GM12878 (cell line): ENCODE measurements at regions not wholly inside any gene's neighbourhood (a gene's known extent, or its start where the extent isn't known, plus 50 kb on each side); places are given as distances from the start of the nearest gene placed in this dataset.

Source experiments
- ATAC-seq: fragments of 200-7000 bp; cut with Tn5 transposase; 3 replicates; pipeline ENCODE4 v1.9.1; 2020; ENCODE audit warnings: mild to moderate bottlenecking, moderate library complexity
- BruUV-seq: library from RNA; stranded (reverse); fragments of 400-500 nt; replicated peaks from 2 replicates; lab custom pipeline; 2021; lab: Mats Ljungman, UMichigan
- CTCF ChIA-PET: fragments of 300-600 bp; sonication (Branson Sonifier 250); formaldehyde crosslinking; extraction: SDS; loops from one replicate; lab custom pipeline; 2021; ENCODE audit warnings: inconsistent platforms; lab: Yijun Ruan, JAX
- POLR2A ChIA-PET: fragments of 350-600 bp; formaldehyde crosslinking; extraction: SDS; loops from one replicate; lab custom pipeline; 2021; ENCODE audit warnings: inconsistent platforms; lab: Charles Lee
- RAD21 ChIA-PET: fragments of 300-600 bp; sonication (Branson Sonifier 250); formaldehyde crosslinking; loops from one replicate; lab custom pipeline; 2023; ENCODE audit warnings: antibody characterized with exemption; ENCODE audit not compliant: unreplicated experiment; lab: Charles Lee
- SMC1A ChIA-PET: fragments of 300-600 bp; sonication (Branson Sonifier 250); formaldehyde crosslinking; loops from one replicate; lab custom pipeline; 2023; ENCODE audit not compliant: unreplicated experiment, uncharacterized antibody; lab: Charles Lee
- DNase-seq: peaks from one replicate; pipeline ENCODE4 v3.0.0-alpha.2; 2011; ENCODE audit warnings: low read depth, low spot score
- FAIRE-seq: peaks from 3 replicates; lab custom pipeline; 2011; peaks lifted over from hg19 to GRCh38; lab: Jason Lieb, UNC
- H2AFZ ChIP-seq: 2 replicates; pipeline ENCODE4 v1.6.0; 2011; ENCODE audit warnings: low read depth, low read length, control low read depth; ENCODE audit not compliant: control insufficient read depth
- H3K27ac ChIP-seq: 2 replicates; pipeline ENCODE4 v1.5.1; 2011; ENCODE audit warnings: control low read depth; ENCODE audit not compliant: control insufficient read depth, insufficient read depth
- H3K27me3 ChIP-seq, 2 experiments: replicated peaks in 1 of 2; 2 replicates each; pipeline versions ENCODE4 v1.6.0 to v1.6.1; 2011; ENCODE audit warnings: low read length in 1 of 2; ENCODE audit not compliant: control insufficient read depth in 2 of 2, insufficient read depth in 2 of 2
- H3K36me3 ChIP-seq, 2 experiments: 2 replicates each; pipeline ENCODE4 v1.5.1; 2011; ENCODE audit warnings: low read length in 1 of 2; ENCODE audit not compliant: control insufficient read depth in 2 of 2, insufficient read depth in 2 of 2
- H3K4me1 ChIP-seq: 2 replicates; pipeline ENCODE4 v1.6.1; 2011; ENCODE audit warnings: mild to moderate bottlenecking, low read length, moderate library complexity, mixed read lengths; ENCODE audit not compliant: control insufficient read depth, insufficient read depth
- H3K4me2 ChIP-seq: 2 replicates; pipeline ENCODE4 v1.6.0; 2011; ENCODE audit warnings: control low read depth; ENCODE audit not compliant: control insufficient read depth, insufficient read depth
- H3K4me3 ChIP-seq: fragments of 200-600 bp; sonication (generic); 2 replicates; pipeline ENCODE4 v1.5.1; 2016
- H3K79me2 ChIP-seq: 2 replicates; pipeline ENCODE4 v1.6.0; 2011; ENCODE audit warnings: low read length; ENCODE audit not compliant: control insufficient read depth, insufficient read depth
- H3K9ac ChIP-seq: 2 replicates; pipeline ENCODE4 v1.8.0; 2011; ENCODE audit warnings: low read length, control low read depth, mixed read lengths; ENCODE audit not compliant: control insufficient read depth, insufficient read depth
- H3K9me3 ChIP-seq: replicated peaks from 3 replicates; pipeline ENCODE4 v1.5.1; 2011; ENCODE audit warnings: mild to moderate bottlenecking, low read length; ENCODE audit not compliant: control insufficient read depth, insufficient read depth
- H4K20me1 ChIP-seq: 2 replicates; pipeline ENCODE4 v1.6.0; 2011; ENCODE audit not compliant: control insufficient read depth, insufficient read depth
- E4F1 ChIP-seq: fragments of 450-650 bp; IDR thresholded peaks from 2 replicates; pipeline ENCODE4 v1.6.1; 2018; ENCODE audit warnings: borderline replicate concordance, mild to moderate bottlenecking; ENCODE audit not compliant: partially characterized antibody
- EGR1 ChIP-seq, 2 experiments: IDR thresholded peaks; 1 replicate in 1 of 2; 2 replicates in 1 of 2; pipeline ENCODE4 v1.6.1; 2011 to 2012; ENCODE audit warnings: low read depth in 2 of 2, low read length in 2 of 2, borderline replicate concordance in 1 of 2, mild to moderate bottlenecking in 1 of 2, moderate library complexity in 1 of 2
- ETV6 ChIP-seq, 2 experiments: fragments of 450-650 bp in 1 of 2; IDR thresholded peaks in 1 of 2; conservative IDR thresholded peaks in 1 of 2; 2 replicates each; pipeline ENCODE4 v1.6.1; 2014; ENCODE audit warnings: antibody characterized with exemption in 1 of 2, borderline replicate concordance in 1 of 2, low read depth in 1 of 2, mild to moderate bottlenecking in 1 of 2, moderate library complexity in 1 of 2
- HDAC6 ChIP-seq: fragments of 200-600 bp; sonication (generic); IDR thresholded peaks from one replicate; pipeline ENCODE4 v1.8.0; 2017; ENCODE audit warnings: antibody characterized with exemption; ENCODE audit not compliant: unreplicated experiment
- HSF1 ChIP-seq: fragments of 150-350 bp; IDR thresholded peaks from 2 replicates; pipeline ENCODE4 v1.6.1; 2014; ENCODE audit warnings: mild to moderate bottlenecking, low read depth, low read length
- MTA3 ChIP-seq: IDR thresholded peaks from 2 replicates; pipeline ENCODE4 v1.6.1; 2012; ENCODE audit warnings: low read length, inconsistent platforms, borderline replicate concordance
- MYB ChIP-seq: fragments of 150-350 bp; IDR thresholded peaks from 2 replicates; pipeline ENCODE4 v1.6.1; 2014; ENCODE audit warnings: mild to moderate bottlenecking, low read depth, low read length, borderline replicate concordance
- NFYA ChIP-seq: IDR thresholded peaks from 2 replicates; pipeline ENCODE4 v1.6.1; 2011; ENCODE audit warnings: low read depth, mild to moderate bottlenecking, low read length, improper control_type of control experiment, borderline replicate concordance
- NRF1 ChIP-seq: conservative IDR thresholded peaks from 2 replicates; pipeline ENCODE4 v1.6.1; 2011; ENCODE audit warnings: mild to moderate bottlenecking, low read depth, low read length, improper control_type of control experiment
- PBX3 ChIP-seq: IDR thresholded peaks from 2 replicates; pipeline ENCODE4 v1.6.1; 2011; ENCODE audit warnings: mild to moderate bottlenecking, low read depth, low read length, moderate library complexity; ENCODE audit not compliant: insufficient replicate concordance
- POLR2AphosphoS2 ChIP-seq: IDR thresholded peaks from 2 replicates; pipeline ENCODE4 v1.6.1; 2011; ENCODE audit warnings: low read depth, mild to moderate bottlenecking, low read length, improper control_type of control experiment, moderate library complexity
- SIN3A ChIP-seq: IDR thresholded peaks from 2 replicates; pipeline ENCODE4 v1.6.1; 2012; ENCODE audit warnings: low read depth, low read length, improper control_type of control experiment
- SREBF1 ChIP-seq: IDR thresholded peaks from 2 replicates; pipeline ENCODE4 v1.6.1; 2012; ENCODE audit warnings: mild to moderate bottlenecking, low read length
- YY1 ChIP-seq: IDR thresholded peaks from 2 replicates; pipeline ENCODE4 v1.6.1; 2011; ENCODE audit warnings: low read depth, mild to moderate bottlenecking, low read length
- ZNF217 ChIP-seq: fragments of 450-650 bp; IDR thresholded peaks from 2 replicates; pipeline ENCODE4 v1.6.1; 2017; ENCODE audit warnings: antibody characterized with exemption, mild to moderate bottlenecking
- WGBS: methylation state at CpG from one replicate; pipeline ENCODE4 v1.1.6; 2016; ENCODE audit warnings: low lambda C conversion rate; ENCODE audit not compliant: insufficient replicate concordance, insufficient coverage; ENCODE audit errors: missing lambda C conversion rate; 5-methylcytosine and 5-hydroxymethylcytosine counted together
- in situ Hi-C: fragments of 300-500 bp; cut with MboI; formaldehyde crosslinking; loops from 9 replicates; pipeline ENCODE4 v1.14.3; 2018; ENCODE audit warnings: mixed read lengths
- intact Hi-C: fragments of 100-400 bp; cut with micrococcal nuclease; formaldehyde crosslinking; loops from one replicate; pipeline ENCODE4 v1.14.2; 2022; ENCODE audit not compliant: unreplicated experiment

- in situ Hi-C loops, result no loop called here
- RAD21 ChIA-PET, result no interaction called here
- no peaks in the 10 kb centered on the region for H3K4me1 ChIP-seq
- no peaks in the 10 kb centered on the region for H3K9me3 ChIP-seq
- no peak for FAIRE-seq
- H3K4me3 ChIP-seq, result no peak overlapping the region
- no peak for ATAC-seq
- H4K20me1 ChIP-seq, result no peaks in the 10 kb centered on the region
- DNase-seq, result no peak
- no peaks in the 10 kb centered on the region; a peak in 1 of 4 replicates for H3K27me3 ChIP-seq
- no TSS peak for BruUV-seq
- H3K36me3 ChIP-seq, result no peaks in the 10 kb centered on the region
- H3K9ac ChIP-seq, result no peak overlapping the region
- 67% methylated on average over 3 of the region's 3 CpGs for WGBS
- SMC1A ChIA-PET, result interaction anchor here (1.5 to 1.8 kb wide), 2 partner anchors 8 to 11 kb away, joined by 3 to 12 read pairs; no protein-coding TSS in a partner anchor
- H2AFZ ChIP-seq, result no peak overlapping the region
- intact Hi-C loops, result no loop called here
- POLR2A ChIA-PET, result no interaction called here
- no peak overlapping the region for H3K4me2 ChIP-seq
- H3K27ac ChIP-seq, result no peak overlapping the region
- no peak for TF ChIP-seq SIN3A
- TF ChIP-seq POLR2AphosphoS2, result no peak
- TF ChIP-seq YY1, result no peak
- no peak for TF ChIP-seq SREBF1
- no peak for TF ChIP-seq PBX3
- no peak for TF ChIP-seq ZNF217
- no peak for TF ChIP-seq NRF1
- no peak for TF ChIP-seq MTA3
- TF ChIP-seq MYB, result no peak
- no peak for TF ChIP-seq NFYA
- no peak for TF ChIP-seq E4F1
- TF ChIP-seq HDAC6, result no peak
- no peak for TF ChIP-seq ETV6 (conservative IDR thresholded peaks at IDR 0.05 in 1 of 2, IDR thresholded peaks at IDR 0.05 in 1 of 2; ENCODE audit: borderline replicate concordance in 1 of 2, low read depth in 1 of 2)
- TF ChIP-seq EGR1 (IDR thresholded peaks at IDR 0.05; ENCODE audit: borderline replicate concordance in 1 of 2, low read depth in 2 of 2, low read length in 2 of 2), result no peak
- no peak for TF ChIP-seq HSF1
- CTCF ChIA-PET, result interaction anchor here (1.4 to 1.7 kb wide), 2 partner anchors 10 to 179 kb away, joined by 3 to 4 read pairs; no protein-coding TSS in a partner anchor
- H3K79me2 ChIP-seq, result no peaks in the 10 kb centered on the region
Observed at GRCh38 chr1:168782559-168783116, 53.6 kb upstream of the DPT start.
